GM19240 (cell line): ENCODE measurements at regions not wholly inside any gene's neighbourhood (a gene's known extent, or its start where the extent isn't known, plus 50 kb on each side); places are given as distances from the start of the nearest gene placed in this dataset.

Source experiments
- DNase-seq: peaks from one replicate; pipeline ENCODE4 v3.0.0; 2011; ENCODE audit warnings: low spot score; ENCODE audit not compliant: insufficient read length

- no peak for DNase-seq
These were observed 80.5 kb upstream of the SLC24A5 start for GRCh38 chr15:48040166-48040817.

GRCh38 chr15:48041454-48041853 is 79.3 kb upstream of the SLC24A5 start:
- DNase-seq, result no peak

- DNase-seq, result no peak
These were observed 73.9 kb upstream of the SLC24A5 start for GRCh38 chr15:48046813-48047438.

- DNase-seq, result no peak
These were observed 71.1 kb upstream of the SLC24A5 start for GRCh38 chr15:48049736-48050135.

GRCh38 chr15:48052946-48053345 is 67.8 kb upstream of the SLC24A5 start:
- no peak for DNase-seq

GRCh38 chr15:48058371-48058770 is 62.4 kb upstream of the SLC24A5 start:
- DNase-seq, result no peak

- no peak for DNase-seq
These were observed 61.0 kb upstream of the SLC24A5 start for GRCh38 chr15:48059791-48060190.

- no peak for DNase-seq
These were observed 60.4 kb upstream of the SLC24A5 start for GRCh38 chr15:48060396-48060795.

GRCh38 chr15:48061605-48062004 is 59.2 kb upstream of the SLC24A5 start:
- DNase-seq, result no peak

GRCh38 chr15:48062148-48062872 is 58.5 kb upstream of the SLC24A5 start:
- no peak for DNase-seq

- DNase-seq, result no peak
These were observed 57.3 kb upstream of the SLC24A5 start for GRCh38 chr15:48063411-48063985.

- no peak for DNase-seq
These were observed 56.4 kb upstream of the SLC24A5 start for GRCh38 chr15:48064421-48064820.

- DNase-seq, result no peak
These were observed 54.3 kb upstream of the SLC24A5 start for GRCh38 chr15:48066456-48066855.
